Liver (tissue), 8 donors: ENCODE measurements at regions not wholly inside any gene's neighbourhood (a gene's known extent, or its start where the extent isn't known, plus 50 kb on each side); places are given as distances from the start of the nearest gene placed in this dataset.

Source experiments
- DNase-seq: peaks from one replicate; pipeline ENCODE4 v3.0.0-alpha.2; 2017; ENCODE audit warnings: low spot score
- H3K27ac ChIP-seq, 2 donors: one replicate each; pipeline ENCODE4 v1.7.0; 2013; ENCODE audit warnings: inconsistent platforms in 2 of 2, low read length in 2 of 2, control low read depth in 1 of 2, low read depth in 1 of 2, mild to moderate bottlenecking in 1 of 2
- H3K27me3 ChIP-seq, 4 donors: one replicate each; pipeline versions ENCODE4 v1.6.1 to v1.7.0; 2013; ENCODE audit warnings: low read length in 3 of 4, inconsistent platforms in 1 of 4, mild to moderate bottlenecking in 1 of 4, moderate library complexity in 1 of 4; ENCODE audit not compliant: control insufficient read depth in 4 of 4, insufficient read depth in 4 of 4
- H3K36me3 ChIP-seq, 4 donors: one replicate each; pipeline versions ENCODE4 v1.6.1 to v1.7.0; 2013; ENCODE audit warnings: low read length in 3 of 4, mild to moderate bottlenecking in 3 of 4, low read depth in 1 of 4, moderate library complexity in 1 of 4; ENCODE audit not compliant: control insufficient read depth in 4 of 4, insufficient read depth in 3 of 4
- H3K4me1 ChIP-seq, 4 donors: one replicate each; pipeline versions ENCODE4 v1.6.1 to v1.7.0; 2013; ENCODE audit warnings: low read length in 3 of 4, mild to moderate bottlenecking in 3 of 4, moderate library complexity in 1 of 4; ENCODE audit not compliant: control insufficient read depth in 4 of 4, insufficient read depth in 4 of 4
- H3K4me3 ChIP-seq, 3 donors: one replicate each; pipeline versions ENCODE4 v1.6.1 to v1.7.0; 2013; ENCODE audit warnings: low read length in 3 of 3, control low read depth in 1 of 3, low read depth in 1 of 3, mild to moderate bottlenecking in 1 of 3
- H3K9ac ChIP-seq, 2 donors: one replicate each; pipeline ENCODE4 v1.7.0; 2013; ENCODE audit warnings: low read length in 2 of 2, mild to moderate bottlenecking in 2 of 2, moderate library complexity in 2 of 2, control low read depth in 1 of 2, low read depth in 1 of 2
- H3K9me3 ChIP-seq, 4 donors: one replicate each; pipeline versions ENCODE4 v1.6.1 to v1.7.0; 2013; ENCODE audit warnings: low read length in 3 of 4; ENCODE audit not compliant: control insufficient read depth in 4 of 4
- EGR1 ChIP-seq, 2 donors: IDR thresholded peaks; 2 replicates each; pipeline ENCODE4 v1.6.1; 2016 to 2018; ENCODE audit warnings: antibody characterized with exemption in 2 of 2, low read depth in 2 of 2
- FOXA1 ChIP-seq: IDR thresholded peaks from 2 replicates; pipeline ENCODE4 v1.6.1; 2016; ENCODE audit warnings: antibody characterized with exemption
- FOXA2 ChIP-seq: IDR thresholded peaks from 2 replicates; pipeline ENCODE4 v1.6.1; 2016; ENCODE audit warnings: antibody characterized with exemption
- GABPA ChIP-seq, 2 donors: IDR thresholded peaks in 1 of 2; conservative IDR thresholded peaks in 1 of 2; 2 replicates each; pipeline ENCODE4 v1.6.1; 2016; ENCODE audit warnings: antibody characterized with exemption in 2 of 2, mild to moderate bottlenecking in 1 of 2, moderate library complexity in 1 of 2
- HNF4A ChIP-seq, 2 donors: conservative IDR thresholded peaks; 2 replicates each; pipeline ENCODE4 v1.6.1; 2016; ENCODE audit warnings: antibody characterized with exemption in 2 of 2, mild to moderate bottlenecking in 2 of 2
- HNF4G ChIP-seq: IDR thresholded peaks from 2 replicates; pipeline ENCODE4 v1.6.1; 2016; ENCODE audit warnings: antibody characterized with exemption
- JUND ChIP-seq, 2 donors: IDR thresholded peaks; 2 replicates each; pipeline ENCODE4 v1.6.1; 2016; ENCODE audit warnings: antibody characterized with exemption in 2 of 2
- RAD21 ChIP-seq, 2 donors: IDR thresholded peaks; 2 replicates each; pipeline ENCODE4 v1.6.1; 2016; ENCODE audit warnings: antibody characterized with exemption in 2 of 2, mild to moderate bottlenecking in 2 of 2
- RXRA ChIP-seq, 2 donors: IDR thresholded peaks; 2 replicates each; pipeline ENCODE4 v1.6.1; 2017 to 2018; ENCODE audit warnings: antibody characterized with exemption in 2 of 2, mild to moderate bottlenecking in 1 of 2
- SP1 ChIP-seq: IDR thresholded peaks from 2 replicates; pipeline ENCODE4 v1.6.1; 2018; ENCODE audit warnings: antibody characterized with exemption, mild to moderate bottlenecking
- TAF1 ChIP-seq: conservative IDR thresholded peaks from 2 replicates; pipeline ENCODE4 v1.6.1; 2016; ENCODE audit warnings: antibody characterized with exemption, mild to moderate bottlenecking
- YY1 ChIP-seq: IDR thresholded peaks from 2 replicates; pipeline ENCODE4 v1.6.1; 2016; ENCODE audit warnings: antibody characterized with exemption, mild to moderate bottlenecking
- WGBS: extraction: QIAGEN DNeasy Blood & Tissue Kit; methylation state at CpG from one replicate; pipeline ENCODE4 v1.1.7; 2013; 5-methylcytosine and 5-hydroxymethylcytosine counted together
- TF ChIP-seq, protein P1 (sequence below): IDR thresholded peaks from 2 replicates; pipeline ENCODE4 v1.6.1; 2016; ENCODE audit warnings: antibody characterized with exemption, mild to moderate bottlenecking
- TF ChIP-seq, protein P2 (sequence below): IDR thresholded peaks from 2 replicates; pipeline ENCODE4 v1.6.1; 2016; ENCODE audit warnings: antibody characterized with exemption
- TF ChIP-seq, protein P3 (sequence below): IDR thresholded peaks from 2 replicates; pipeline ENCODE4 v1.6.1; 2016; ENCODE audit warnings: antibody characterized with exemption
- TF ChIP-seq, protein P4 (sequence below): IDR thresholded peaks from 2 replicates; pipeline ENCODE4 v1.6.1; 2016; ENCODE audit warnings: antibody characterized with exemption
- TF ChIP-seq, protein P5 (sequence below): fragments of 150-350 bp; IDR thresholded peaks from 2 replicates; pipeline ENCODE4 v1.5.1; 2017; ENCODE audit warnings: improper control_type of control experiment, low read depth, low read length; ENCODE audit not compliant: missing input control
- donor health status: healthy.
- donor health status: healthy.
- donor health status: healthy.
- donor health status: healthy.
- donor health status: healthy.

DNA sequence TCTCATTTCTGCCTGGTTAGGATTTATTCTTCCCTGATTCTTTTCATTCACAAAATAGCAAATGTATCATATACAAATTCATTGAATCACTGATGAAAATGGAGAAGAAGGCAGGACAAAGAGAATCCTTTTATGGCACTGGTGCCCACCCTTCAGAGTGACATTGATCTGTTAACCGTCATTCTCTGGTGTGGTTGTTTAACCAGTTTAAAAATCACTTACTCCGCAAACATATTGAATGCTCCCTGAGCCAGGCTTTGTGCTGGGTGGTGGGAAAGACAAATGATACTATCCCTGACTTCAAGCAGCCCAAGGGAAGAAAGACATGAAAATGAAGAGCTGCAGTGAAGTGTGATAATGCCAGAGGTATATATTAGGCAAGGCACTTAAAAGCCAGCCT, 187.5 kb upstream of the SLC38A2 start:
- DNase-seq = no peak
- H3K27me3 ChIP-seq = no peaks in the 10 kb centered on the region
- H3K36me3 ChIP-seq = no peaks in the 10 kb centered on the region
- H3K9me3 ChIP-seq = peaks cover 0 to 5% (median 0%) of the 10 kb centered on the region in 4 donors
- H3K4me1 ChIP-seq = peaks cover 0 to 8% (median 3%) of the 10 kb centered on the region in 4 donors
- no peak overlapping the region for H3K27ac ChIP-seq
- no peak overlapping the region for H3K4me3 ChIP-seq
- 73% methylated on average over 2 of the region's 2 CpGs for WGBS
- no peak overlapping the region for H3K9ac ChIP-seq
- TF ChIP-seq GABPA (IDR thresholded peaks at IDR 0.05 in 1 of 2, conservative IDR thresholded peaks at IDR 0.05 in 1 of 2) = no peak
- no peak for TF ChIP-seq HNF4A (conservative IDR thresholded peaks at IDR 0.05)
- no peak for TF ChIP-seq HNF4G
- no peak for TF ChIP-seq FOXA2
- no peak for TF ChIP-seq RXRA (IDR thresholded peaks at IDR 0.05)
- no peak for TF ChIP-seq FOXA1
- TF ChIP-seq, protein P1, sequence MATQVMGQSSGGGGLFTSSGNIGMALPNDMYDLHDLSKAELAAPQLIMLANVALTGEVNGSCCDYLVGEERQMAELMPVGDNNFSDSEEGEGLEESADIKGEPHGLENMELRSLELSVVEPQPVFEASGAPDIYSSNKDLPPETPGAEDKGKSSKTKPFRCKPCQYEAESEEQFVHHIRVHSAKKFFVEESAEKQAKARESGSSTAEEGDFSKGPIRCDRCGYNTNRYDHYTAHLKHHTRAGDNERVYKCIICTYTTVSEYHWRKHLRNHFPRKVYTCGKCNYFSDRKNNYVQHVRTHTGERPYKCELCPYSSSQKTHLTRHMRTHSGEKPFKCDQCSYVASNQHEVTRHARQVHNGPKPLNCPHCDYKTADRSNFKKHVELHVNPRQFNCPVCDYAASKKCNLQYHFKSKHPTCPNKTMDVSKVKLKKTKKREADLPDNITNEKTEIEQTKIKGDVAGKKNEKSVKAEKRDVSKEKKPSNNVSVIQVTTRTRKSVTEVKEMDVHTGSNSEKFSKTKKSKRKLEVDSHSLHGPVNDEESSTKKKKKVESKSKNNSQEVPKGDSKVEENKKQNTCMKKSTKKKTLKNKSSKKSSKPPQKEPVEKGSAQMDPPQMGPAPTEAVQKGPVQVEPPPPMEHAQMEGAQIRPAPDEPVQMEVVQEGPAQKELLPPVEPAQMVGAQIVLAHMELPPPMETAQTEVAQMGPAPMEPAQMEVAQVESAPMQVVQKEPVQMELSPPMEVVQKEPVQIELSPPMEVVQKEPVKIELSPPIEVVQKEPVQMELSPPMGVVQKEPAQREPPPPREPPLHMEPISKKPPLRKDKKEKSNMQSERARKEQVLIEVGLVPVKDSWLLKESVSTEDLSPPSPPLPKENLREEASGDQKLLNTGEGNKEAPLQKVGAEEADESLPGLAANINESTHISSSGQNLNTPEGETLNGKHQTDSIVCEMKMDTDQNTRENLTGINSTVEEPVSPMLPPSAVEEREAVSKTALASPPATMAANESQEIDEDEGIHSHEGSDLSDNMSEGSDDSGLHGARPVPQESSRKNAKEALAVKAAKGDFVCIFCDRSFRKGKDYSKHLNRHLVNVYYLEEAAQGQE = no peak
- no peak for TF ChIP-seq JUND (IDR thresholded peaks at IDR 0.05)
- TF ChIP-seq, protein P2, sequence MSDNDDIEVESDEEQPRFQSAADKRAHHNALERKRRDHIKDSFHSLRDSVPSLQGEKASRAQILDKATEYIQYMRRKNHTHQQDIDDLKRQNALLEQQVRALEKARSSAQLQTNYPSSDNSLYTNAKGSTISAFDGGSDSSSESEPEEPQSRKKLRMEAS = no peak
- no peak for TF ChIP-seq TAF1
- no peak for TF ChIP-seq EGR1 (IDR thresholded peaks at IDR 0.05; ENCODE audit: low read depth in 2 of 2)
- TF ChIP-seq, protein P3, sequence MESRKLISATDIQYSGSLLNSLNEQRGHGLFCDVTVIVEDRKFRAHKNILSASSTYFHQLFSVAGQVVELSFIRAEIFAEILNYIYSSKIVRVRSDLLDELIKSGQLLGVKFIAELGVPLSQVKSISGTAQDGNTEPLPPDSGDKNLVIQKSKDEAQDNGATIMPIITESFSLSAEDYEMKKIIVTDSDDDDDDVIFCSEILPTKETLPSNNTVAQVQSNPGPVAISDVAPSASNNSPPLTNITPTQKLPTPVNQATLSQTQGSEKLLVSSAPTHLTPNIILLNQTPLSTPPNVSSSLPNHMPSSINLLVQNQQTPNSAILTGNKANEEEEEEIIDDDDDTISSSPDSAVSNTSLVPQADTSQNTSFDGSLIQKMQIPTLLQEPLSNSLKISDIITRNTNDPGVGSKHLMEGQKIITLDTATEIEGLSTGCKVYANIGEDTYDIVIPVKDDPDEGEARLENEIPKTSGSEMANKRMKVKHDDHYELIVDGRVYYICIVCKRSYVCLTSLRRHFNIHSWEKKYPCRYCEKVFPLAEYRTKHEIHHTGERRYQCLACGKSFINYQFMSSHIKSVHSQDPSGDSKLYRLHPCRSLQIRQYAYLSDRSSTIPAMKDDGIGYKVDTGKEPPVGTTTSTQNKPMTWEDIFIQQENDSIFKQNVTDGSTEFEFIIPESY = no peak
- TF ChIP-seq YY1 = no peak
- TF ChIP-seq RAD21 (IDR thresholded peaks at IDR 0.05) = no peak
- TF ChIP-seq, protein P4, sequence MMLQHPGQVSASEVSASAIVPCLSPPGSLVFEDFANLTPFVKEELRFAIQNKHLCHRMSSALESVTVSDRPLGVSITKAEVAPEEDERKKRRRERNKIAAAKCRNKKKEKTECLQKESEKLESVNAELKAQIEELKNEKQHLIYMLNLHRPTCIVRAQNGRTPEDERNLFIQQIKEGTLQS = no peak
- TF ChIP-seq SP1 = no peak
- TF ChIP-seq, protein P5, sequence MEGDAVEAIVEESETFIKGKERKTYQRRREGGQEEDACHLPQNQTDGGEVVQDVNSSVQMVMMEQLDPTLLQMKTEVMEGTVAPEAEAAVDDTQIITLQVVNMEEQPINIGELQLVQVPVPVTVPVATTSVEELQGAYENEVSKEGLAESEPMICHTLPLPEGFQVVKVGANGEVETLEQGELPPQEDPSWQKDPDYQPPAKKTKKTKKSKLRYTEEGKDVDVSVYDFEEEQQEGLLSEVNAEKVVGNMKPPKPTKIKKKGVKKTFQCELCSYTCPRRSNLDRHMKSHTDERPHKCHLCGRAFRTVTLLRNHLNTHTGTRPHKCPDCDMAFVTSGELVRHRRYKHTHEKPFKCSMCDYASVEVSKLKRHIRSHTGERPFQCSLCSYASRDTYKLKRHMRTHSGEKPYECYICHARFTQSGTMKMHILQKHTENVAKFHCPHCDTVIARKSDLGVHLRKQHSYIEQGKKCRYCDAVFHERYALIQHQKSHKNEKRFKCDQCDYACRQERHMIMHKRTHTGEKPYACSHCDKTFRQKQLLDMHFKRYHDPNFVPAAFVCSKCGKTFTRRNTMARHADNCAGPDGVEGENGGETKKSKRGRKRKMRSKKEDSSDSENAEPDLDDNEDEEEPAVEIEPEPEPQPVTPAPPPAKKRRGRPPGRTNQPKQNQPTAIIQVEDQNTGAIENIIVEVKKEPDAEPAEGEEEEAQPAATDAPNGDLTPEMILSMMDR = no peak

DNA sequence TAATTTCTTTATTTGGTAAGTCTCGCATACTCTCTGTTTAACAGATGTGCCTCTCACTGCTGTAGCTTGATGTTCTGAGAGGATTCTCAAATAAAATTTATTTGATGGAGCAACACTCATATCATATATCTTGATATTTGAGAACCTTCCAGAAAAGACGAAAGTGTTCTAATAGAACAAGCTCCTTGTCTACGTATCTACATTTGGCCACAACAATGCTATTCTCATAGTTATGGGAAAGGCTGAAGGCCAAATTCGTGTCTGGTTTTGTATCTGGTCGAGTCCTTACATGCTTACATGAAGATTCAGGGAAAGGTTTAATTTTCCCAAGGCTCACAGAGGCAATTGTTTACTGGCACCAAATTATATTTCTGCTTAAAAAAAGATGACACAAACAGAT, 186.7 kb upstream of the SLC38A2 start:
- peaks cover 0 to 8% (median 3%) of the 10 kb centered on the region in 4 donors for H3K4me1 ChIP-seq
- H3K36me3 ChIP-seq = no peaks in the 10 kb centered on the region
- H3K4me3 ChIP-seq = no peak overlapping the region
- H3K27me3 ChIP-seq = no peaks in the 10 kb centered on the region
- H3K9ac ChIP-seq = no peak overlapping the region
- no peak overlapping the region for H3K27ac ChIP-seq
- peaks cover 0 to 1% (median 0%) of the 10 kb centered on the region in 4 donors for H3K9me3 ChIP-seq
- WGBS = 90% methylated on average over 5 of the region's 5 CpGs
- DNase-seq = no peak
- TF ChIP-seq JUND (IDR thresholded peaks at IDR 0.05) = no peak
- no peak for TF ChIP-seq HNF4A (conservative IDR thresholded peaks at IDR 0.05)
- TF ChIP-seq, protein P5 = no peak
- TF ChIP-seq, protein P3 = no peak
